NT2/D1 (cell line): ENCODE measurements at regions not wholly inside any gene's neighbourhood (a gene's known extent, or its start where the extent isn't known, plus 50 kb on each side); places are given as distances from the start of the nearest gene placed in this dataset.
"Not testable (repeated sequence)": the region's sequence is repeated elsewhere in the genome, so short reads cannot be mapped to it uniquely, and the experiment has no call there.

ENCODE experiments used
- DNase-seq: peaks from one replicate; pipeline ENCODE4 v3.0.0-alpha.2; 2011; ENCODE audit warnings: low read depth, low spot score
- H3K27me3 ChIP-seq: 2 replicates; pipeline ENCODE4 v1.6.0; 2011; ENCODE audit warnings: mild to moderate bottlenecking; ENCODE audit not compliant: insufficient read length, insufficient read depth
- H3K36me3 ChIP-seq: 2 replicates; pipeline ENCODE4 v1.6.1; 2011; ENCODE audit warnings: mild to moderate bottlenecking, low read length, mixed read lengths; ENCODE audit not compliant: insufficient read depth, insufficient read length
- H3K4me1 ChIP-seq: 2 replicates; pipeline ENCODE4 v1.5.1; 2011; ENCODE audit not compliant: insufficient read depth, insufficient read length
- H3K4me3 ChIP-seq: 2 replicates; pipeline ENCODE4 v1.5.1; 2011; ENCODE audit warnings: low read depth; ENCODE audit not compliant: insufficient read length
- H3K9ac ChIP-seq: 2 replicates; pipeline ENCODE4 v1.6.0; 2011; ENCODE audit warnings: low read depth; ENCODE audit not compliant: insufficient read length
- H3K9me3 ChIP-seq: 2 replicates; pipeline ENCODE4 v1.5.1; 2011; ENCODE audit warnings: mild to moderate bottlenecking, low read length; ENCODE audit not compliant: insufficient read depth
- SUZ12 ChIP-seq: IDR thresholded peaks from 2 replicates; pipeline ENCODE4 v1.6.1; 2011; ENCODE audit not compliant: insufficient read length, insufficient read depth; ENCODE audit errors: extremely low read depth
- YY1 ChIP-seq: IDR thresholded peaks from 2 replicates; pipeline ENCODE4 v1.6.1; 2011; ENCODE audit not compliant: insufficient read length, insufficient read depth
- ZNF274 ChIP-seq: IDR thresholded peaks from 2 replicates; pipeline ENCODE4 v1.6.1; 2011; ENCODE audit warnings: mild to moderate bottlenecking, low read depth, low read length

DNA sequence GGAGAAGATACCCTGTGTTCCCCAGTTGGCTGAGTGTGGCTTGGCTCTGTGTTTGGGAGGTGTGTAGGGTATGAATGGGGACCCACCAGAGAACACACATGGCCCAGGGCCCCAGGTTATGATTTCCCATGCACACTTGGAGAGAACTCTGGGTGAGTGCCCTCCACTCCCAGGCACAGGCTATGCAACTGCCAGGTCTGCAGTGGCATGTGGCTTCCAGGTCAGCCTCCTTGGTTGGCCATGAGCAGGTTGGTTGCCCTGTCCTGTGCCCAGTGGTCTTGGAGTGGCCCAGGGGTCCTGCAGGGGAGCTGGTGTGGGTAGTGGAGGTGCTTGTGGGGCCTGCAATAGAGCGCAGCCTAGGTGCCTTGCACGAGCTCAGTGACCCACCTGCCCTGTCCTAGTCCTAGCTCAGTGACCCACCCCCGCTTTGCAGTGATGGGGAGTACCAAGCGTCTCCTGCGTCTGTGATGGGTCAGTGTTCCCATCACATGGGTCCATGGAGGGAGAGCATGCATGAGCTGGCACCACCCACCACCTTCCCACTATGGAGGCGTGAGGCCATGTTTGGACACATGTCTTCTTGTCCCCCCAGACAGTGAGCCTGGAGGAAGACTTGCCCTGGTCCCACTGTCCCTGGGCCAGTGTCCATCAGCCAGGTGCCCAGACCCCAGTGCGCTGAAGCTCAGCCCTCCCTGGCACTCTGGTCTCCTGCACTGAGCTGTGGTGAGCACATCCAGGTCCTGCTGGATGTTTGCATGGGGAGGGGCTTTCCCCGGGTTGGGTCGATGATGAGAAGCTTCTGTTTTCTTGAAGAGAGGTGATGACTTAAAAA, 217.3 kb downstream of the SNRPN start:
- DNase-seq, result no peak
- H3K36me3 ChIP-seq, result no peaks in the 10 kb centered on the region
- no peak overlapping the region for H3K9ac ChIP-seq
- H3K9me3 ChIP-seq, result peaks cover 37% of the 10 kb centered on the region; the same call in 1 of the 2 replicates
- no peak for TF ChIP-seq ZNF274
- TF ChIP-seq YY1, result no peak
- TF ChIP-seq SUZ12, result no peak
- no peaks in the 10 kb centered on the region for H3K4me1 ChIP-seq
- H3K4me3 ChIP-seq, result no peak overlapping the region
- no peaks in the 10 kb centered on the region for H3K27me3 ChIP-seq

DNA sequence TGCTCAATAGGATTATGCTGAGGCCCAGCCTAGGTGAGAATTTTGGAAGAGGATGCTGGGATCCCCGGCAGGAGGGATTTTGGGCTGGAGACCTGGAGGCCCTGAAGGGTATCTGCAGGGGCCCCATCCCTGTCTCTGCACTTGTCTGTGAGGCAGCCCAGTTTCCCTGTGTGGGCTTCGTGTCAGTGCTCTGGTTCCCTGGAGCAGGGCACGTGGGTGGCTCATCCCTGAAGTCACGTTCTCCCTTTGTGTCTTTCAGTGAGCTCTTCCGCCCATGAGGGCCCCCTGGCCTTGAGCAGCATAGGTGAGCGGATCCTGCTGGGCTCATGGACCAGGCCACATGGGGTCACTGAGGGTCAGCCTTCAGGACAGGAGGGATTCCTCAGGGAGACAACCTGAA, 217.9 kb downstream of the SNRPN start:
- no peak for DNase-seq
- Histone ChIP-seq H3K27me3 (no peaks in the 10 kb centered on the region), H3K4me3 (no peak overlapping the region), H3K9ac (no peak overlapping the region), H3K4me1 (no peaks in the 10 kb centered on the region), H3K36me3 (no peaks in the 10 kb centered on the region), H3K9me3 (peaks cover 37% of the 10 kb centered on the region; the same call in 1 of the 2 replicates)
- TF ChIP-seq ZNF274 (no peak), YY1 (no peak), SUZ12 (no peak)

DNA sequence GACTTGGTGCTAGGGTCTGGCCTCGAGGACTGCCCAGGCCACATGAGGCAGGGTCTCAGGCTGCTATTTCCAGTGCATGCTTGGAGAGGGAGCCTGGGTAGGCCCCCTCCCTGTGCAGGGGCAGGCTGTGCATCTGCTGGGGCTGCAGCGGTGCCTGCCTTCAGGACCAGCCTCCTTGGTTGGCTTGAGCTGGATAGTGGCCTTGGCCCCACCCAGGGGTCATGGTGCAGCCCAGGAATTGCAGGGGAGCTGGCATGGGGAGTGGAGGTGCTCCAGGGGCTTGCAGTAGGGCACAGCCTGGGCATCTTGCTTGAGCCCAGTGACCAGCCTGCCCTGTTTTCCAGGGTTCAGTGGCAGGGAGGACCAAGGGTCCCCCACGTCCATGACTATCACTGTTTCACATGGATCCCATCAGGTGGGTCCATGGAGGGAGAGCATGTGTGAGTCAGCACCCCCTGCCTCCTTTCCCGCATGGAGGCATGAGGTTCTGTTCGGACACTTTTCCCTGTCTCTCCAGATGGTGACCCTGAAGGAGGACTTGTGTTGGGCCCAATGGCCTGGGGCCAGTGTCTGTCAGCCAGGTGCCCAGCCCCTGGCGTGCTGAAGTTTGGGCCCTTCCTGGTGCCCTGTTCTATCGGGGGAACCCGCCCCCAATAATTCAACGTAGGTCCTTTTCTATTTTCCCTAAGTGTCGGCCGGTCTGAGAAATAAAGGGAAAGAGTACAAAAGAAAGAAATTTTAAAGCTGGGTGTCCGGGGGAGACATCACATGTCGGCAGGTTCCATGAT, 218.6 kb downstream of the SNRPN start:
- Histone ChIP-seq H3K36me3 (no peaks in the 10 kb centered on the region), H3K9ac (no peak overlapping the region), H3K4me1 (no peaks in the 10 kb centered on the region), H3K9me3 (peaks cover 37% of the 10 kb centered on the region; the same call in 1 of the 2 replicates), H3K4me3 (no peak overlapping the region), H3K27me3 (no peaks in the 10 kb centered on the region)
- no peak for DNase-seq
- TF ChIP-seq ZNF274 (no peak), SUZ12 (no peak), YY1 (no peak)

DNA sequence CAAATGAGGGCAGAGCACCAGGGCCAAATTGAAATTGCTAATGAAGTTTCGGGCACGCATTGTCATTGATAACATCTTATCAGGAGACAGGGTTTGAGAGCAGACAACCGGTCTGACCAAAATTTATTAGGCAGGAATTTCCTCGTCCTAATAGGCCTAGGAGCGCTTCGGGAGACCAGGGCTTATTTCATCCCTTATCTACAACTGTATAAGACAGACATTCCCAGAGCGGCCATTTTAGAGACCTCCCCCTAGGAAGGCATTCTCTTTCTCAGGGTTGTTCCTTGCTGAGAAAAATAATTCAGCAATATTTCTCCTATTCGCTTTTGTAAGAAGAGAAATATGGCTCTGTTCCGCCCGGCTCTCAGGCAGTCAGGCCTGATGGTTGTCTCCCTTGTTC, 219.4 kb downstream of the SNRPN start:
- H3K9ac ChIP-seq, H3K36me3 ChIP-seq: not testable (repeated sequence)
- peaks cover 37% of the 10 kb centered on the region; the same call in 1 of the 2 replicates for H3K9me3 ChIP-seq

DNA sequence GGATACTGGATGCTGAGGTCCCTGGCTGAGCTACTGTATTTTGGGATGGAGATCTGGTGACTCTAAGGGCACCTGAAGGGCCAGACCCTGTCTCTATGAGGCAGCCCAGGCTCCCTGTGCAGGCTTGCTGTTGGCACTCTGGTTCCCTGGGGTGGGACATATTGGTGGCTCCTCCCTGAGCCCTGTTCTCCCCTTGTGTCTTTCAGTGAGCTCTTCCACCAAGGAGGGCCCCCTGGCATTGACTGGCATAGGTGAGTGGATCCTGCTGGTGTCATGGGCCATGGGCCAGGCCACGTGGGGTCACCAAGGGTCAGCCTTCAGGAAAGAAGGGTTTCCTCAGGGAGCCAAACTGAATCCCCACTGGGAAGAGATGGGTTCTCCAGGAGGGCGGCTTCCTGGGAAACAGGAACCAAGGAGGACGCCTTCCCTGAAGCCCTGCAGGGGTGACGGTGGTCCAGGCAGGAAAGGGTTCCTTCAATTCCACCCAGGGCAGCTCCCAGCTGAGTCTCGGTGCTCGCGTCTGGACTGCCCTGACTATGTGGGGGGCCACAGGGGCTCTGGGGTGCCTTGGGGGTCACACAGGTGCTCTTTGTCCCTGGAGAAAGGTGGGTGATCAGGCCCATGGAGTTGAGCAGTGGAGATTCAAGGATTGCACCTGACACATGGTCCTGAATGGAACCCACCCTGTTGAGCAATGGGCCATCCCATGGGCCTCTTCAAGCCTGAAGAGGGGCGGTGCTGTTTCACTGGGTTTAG, 220.4 kb downstream of the SNRPN start:
- DNase-seq, result no peak
- H3K4me3 ChIP-seq, result no peak overlapping the region
- no peaks in the 10 kb centered on the region for H3K27me3 ChIP-seq
- peaks cover 37% of the 10 kb centered on the region; the same call in 1 of the 2 replicates for H3K9me3 ChIP-seq
- TF ChIP-seq YY1 (no peak), SUZ12 (no peak), ZNF274 (no peak)
- H3K36me3 ChIP-seq, result no peaks in the 10 kb centered on the region
- no peaks in the 10 kb centered on the region for H3K4me1 ChIP-seq
- no peak overlapping the region for H3K9ac ChIP-seq

More for the DNA sequence above, 219.4 kb downstream of the SNRPN start:
- H3K4me3 ChIP-seq, H3K4me1 ChIP-seq, H3K27me3 ChIP-seq, DNase-seq: not testable (repeated sequence)

DNA sequence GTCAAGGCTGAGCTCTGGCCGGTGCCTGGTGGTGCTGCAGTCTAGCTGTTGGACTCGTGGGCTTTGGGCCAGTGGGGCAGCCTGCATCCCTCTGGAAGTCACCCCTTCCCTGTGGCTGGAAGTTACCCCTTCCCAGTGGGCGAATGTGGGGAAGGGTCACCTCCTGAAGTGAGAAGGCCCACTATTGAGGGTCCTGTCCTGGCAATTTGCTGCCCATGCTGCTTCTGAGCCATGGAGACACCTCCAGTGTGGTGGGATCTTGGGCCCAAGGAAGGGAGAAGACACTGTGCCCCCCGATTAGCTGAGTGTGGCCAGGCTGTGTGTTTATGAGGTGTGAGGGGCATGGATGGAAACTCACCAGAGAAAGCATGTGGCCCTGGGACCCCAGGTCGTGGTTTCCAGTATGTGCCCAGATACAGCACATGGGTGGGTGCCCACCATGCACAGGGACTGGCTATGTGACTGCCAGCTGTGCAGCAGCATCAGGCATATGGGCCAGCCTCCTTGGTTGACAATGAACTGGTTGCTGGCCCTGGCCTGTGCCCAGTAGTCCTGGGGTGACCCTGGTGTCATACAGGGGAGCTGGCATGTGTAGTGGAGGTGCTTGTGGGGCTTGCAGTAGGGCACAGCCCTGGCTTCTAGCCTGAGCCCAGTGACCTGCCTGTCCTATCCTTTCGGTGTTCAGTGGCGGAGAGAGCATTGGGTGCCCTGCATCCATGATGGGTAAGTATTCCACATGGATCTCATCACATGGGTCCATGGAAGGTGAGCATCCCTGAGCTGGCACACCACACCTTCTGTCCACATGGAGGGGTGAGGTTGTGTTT, 221.2 kb downstream of the SNRPN start:
- H3K9me3 ChIP-seq, result peaks cover 37% of the 10 kb centered on the region; the same call in 1 of the 2 replicates
- H3K9ac ChIP-seq, result no peak overlapping the region
- DNase-seq, result no peak
- no peaks in the 10 kb centered on the region for H3K27me3 ChIP-seq
- TF ChIP-seq SUZ12, result no peak
- no peaks in the 10 kb centered on the region for H3K4me1 ChIP-seq
- no peak overlapping the region for H3K4me3 ChIP-seq
- no peaks in the 10 kb centered on the region for H3K36me3 ChIP-seq
